ENCODE measurements at regions not wholly inside any gene's neighbourhood (a gene's known extent, or its start where the extent isn't known, plus 50 kb on each side); places are given as distances from the start of the nearest gene placed in this dataset.

GRCh38 chr2:120571015-120571728, 164.5 kb upstream of the GLI2 start:
- Mint-ChIP-seq H3K27ac (no peak overlapping the region), H3K4me3 (no peak overlapping the region), H3K27me3 (peaks cover 28% of the 10 kb centered on the region), H3K9me3 (no peaks in the 10 kb centered on the region), H3K36me3 (ENCODE audit: low read depth) (no peaks in the 10 kb centered on the region), H3K4me1 (ENCODE audit: low read depth) (no peaks in the 10 kb centered on the region)
- Histone ChIP-seq H3K9me3 (ENCODE audit: control insufficient read depth in 1 of 2, insufficient read depth in 1 of 2, low read length in 2 of 2) (peaks cover 0 to 5% of the 10 kb centered on the region in 2 experiments), H3K27ac (ENCODE audit: low read depth in 1 of 2, low read length in 2 of 2) (no peak overlapping the region), H3K4me3 (ENCODE audit: low read length) (no peak overlapping the region), H3K36me3 (ENCODE audit: insufficient read depth, low read length) (no peaks in the 10 kb centered on the region), H3K4me1 (ENCODE audit: insufficient read depth, low read length) (no peaks in the 10 kb centered on the region), H3K27me3 (ENCODE audit: control insufficient read depth in 1 of 2, insufficient read depth in 2 of 2, low read length in 2 of 2) (peaks cover 0 to 2% of the 10 kb centered on the region in 2 experiments)
- no peak for ATAC-seq (ENCODE audit: poor library complexity)
- POLR2A ChIA-PET = no interaction called here
- no peak for DNase-seq
- CTCF ChIA-PET = no interaction called here
- intact Hi-C loops (cut with DNase I, micrococcal nuclease) = no loop called here
- TF ChIP-seq CTCF (IDR thresholded peaks at IDR 0.05) = no peak

- Mint-ChIP-seq H3K4me3 (no peak overlapping the region), H3K27me3 (peaks cover 33% of the 10 kb centered on the region), H3K9me3 (no peaks in the 10 kb centered on the region), H3K4me1 (ENCODE audit: low read depth) (no peaks in the 10 kb centered on the region), H3K27ac (no peak overlapping the region), H3K36me3 (ENCODE audit: low read depth) (no peaks in the 10 kb centered on the region)
- Histone ChIP-seq H3K27ac (ENCODE audit: low read depth in 1 of 2, low read length in 2 of 2) (no peak overlapping the region), H3K4me1 (ENCODE audit: insufficient read depth, low read length) (no peaks in the 10 kb centered on the region), H3K9me3 (ENCODE audit: control insufficient read depth in 1 of 2, insufficient read depth in 1 of 2, low read length in 2 of 2) (peaks cover 0 to 5% of the 10 kb centered on the region in 2 experiments), H3K36me3 (ENCODE audit: insufficient read depth, low read length) (no peaks in the 10 kb centered on the region), H3K4me3 (ENCODE audit: low read length) (no peak overlapping the region), H3K27me3 (ENCODE audit: control insufficient read depth in 1 of 2, insufficient read depth in 2 of 2, low read length in 2 of 2) (peaks cover 0 to 4% of the 10 kb centered on the region in 2 experiments)
- TF ChIP-seq CTCF (IDR thresholded peaks at IDR 0.05) = no peak
- CTCF ChIA-PET = no interaction called here
- POLR2A ChIA-PET = no interaction called here
- DNase-seq = no peak
- intact Hi-C loops (cut with DNase I, micrococcal nuclease) = no loop called here
- no peak for ATAC-seq (ENCODE audit: poor library complexity)
Observed at GRCh38 chr2:120572226-120572625, 163.4 kb upstream of the GLI2 start.

- H3K36me3 Mint-ChIP-seq (ENCODE audit: low read depth) = no peaks in the 10 kb centered on the region
- no peaks in the 10 kb centered on the region for H3K4me1 Mint-ChIP-seq (ENCODE audit: low read depth)
- no peak overlapping the region for H3K4me3 ChIP-seq (ENCODE audit: low read length)
- no peak overlapping the region for H3K4me3 Mint-ChIP-seq
- CTCF ChIA-PET = no interaction called here
- DNase-seq = no peak
- intact Hi-C loops (cut with DNase I, micrococcal nuclease) = no loop called here
- H3K27ac Mint-ChIP-seq = no peak overlapping the region
- no peaks in the 10 kb centered on the region for H3K36me3 ChIP-seq (ENCODE audit: insufficient read depth, low read length)
- H3K9me3 ChIP-seq (ENCODE audit: control insufficient read depth in 1 of 2, insufficient read depth in 1 of 2, low read length in 2 of 2) = no peaks in the 10 kb centered on the region
- H3K4me1 ChIP-seq (ENCODE audit: insufficient read depth, low read length) = no peaks in the 10 kb centered on the region
- no peak for TF ChIP-seq CTCF (IDR thresholded peaks at IDR 0.05)
- POLR2A ChIA-PET = no interaction called here
- H3K27ac ChIP-seq (ENCODE audit: low read depth in 1 of 2, low read length in 2 of 2) = no peak overlapping the region
- no peak for ATAC-seq (ENCODE audit: poor library complexity)
- no peaks in the 10 kb centered on the region for H3K9me3 Mint-ChIP-seq
- peaks cover 50% of the 10 kb centered on the region for H3K27me3 Mint-ChIP-seq
- H3K27me3 ChIP-seq (ENCODE audit: control insufficient read depth in 1 of 2, insufficient read depth in 2 of 2, low read length in 2 of 2) = peaks cover 0 to 4% of the 10 kb centered on the region in 2 experiments
Observed at GRCh38 chr2:120574620-120575019, 161.0 kb upstream of the GLI2 start.
